Sigmoid colon (tissue), 4 donors: ENCODE measurements at regions not wholly inside any gene's neighbourhood (a gene's known extent, or its start where the extent isn't known, plus 50 kb on each side); places are given as distances from the start of the nearest gene placed in this dataset.

Source experiments
- CTCF ChIP-seq, 4 experiments: fragments of 450-650 bp in 3 of 4; fragments of 200-600 bp in 1 of 4; IDR thresholded peaks; one replicate each; pipeline ENCODE4 v1.5.1; 2016 to 2019; ENCODE audit warnings: antibody characterized with exemption in 4 of 4, mild to moderate bottlenecking in 3 of 4, moderate library complexity in 2 of 4
- EP300 ChIP-seq, 4 donors: sonication (generic); formaldehyde crosslinking; IDR thresholded peaks; one replicate each; pipeline ENCODE4 v1.6.1; 2017; ENCODE audit warnings: antibody characterized with exemption in 4 of 4
- POLR2A ChIP-seq, 2 donors: fragments of 450-650 bp; IDR thresholded peaks; one replicate each; pipeline ENCODE4 v1.6.1; 2016; ENCODE audit warnings: antibody characterized with exemption in 2 of 2, mild to moderate bottlenecking in 2 of 2, moderate library complexity in 2 of 2
- POLR2AphosphoS5 ChIP-seq, 4 donors: sonication (generic); formaldehyde crosslinking; IDR thresholded peaks; one replicate each; pipeline ENCODE4 v1.6.1; 2017; ENCODE audit warnings: antibody characterized with exemption in 4 of 4

- no peak for TF ChIP-seq POLR2AphosphoS5 (IDR thresholded peaks at IDR 0.05)
- no peak for TF ChIP-seq POLR2A (IDR thresholded peaks at IDR 0.05)
- TF ChIP-seq CTCF (IDR thresholded peaks at IDR 0.05) = no peak
- TF ChIP-seq EP300 (IDR thresholded peaks at IDR 0.05) = no peak
Observed at GRCh38 chrX:125998432-125998831, 167.7 kb downstream of the DCAF12L2 start.
